T47D (cell line): ENCODE measurements at regions not wholly inside any gene's neighbourhood (a gene's known extent, or its start where the extent isn't known, plus 50 kb on each side); places are given as distances from the start of the nearest gene placed in this dataset.
"Not testable (repeated sequence)": the region's sequence is repeated elsewhere in the genome, so short reads cannot be mapped to it uniquely, and the experiment has no call there.

Source experiments
- DNase-seq, 2 experiments: peaks; one replicate each; pipeline versions ENCODE4 v3.0.0 to v3.0.0-alpha.2; 2011 to 2012; ENCODE audit warnings: low read depth in 1 of 2, low spot score in 1 of 2
- JUND ChIP-seq: IDR thresholded peaks from 2 replicates; pipeline ENCODE4 v1.6.1; 2012; ENCODE audit warnings: low read depth
- in situ Hi-C: cut with HindIII; loops from 2 replicates; pipeline ENCODE4 v1.10.0; 2016; ENCODE audit warnings: low sequenced_read_pairs, low pct_unique_long_range_greater_than_20kb

GRCh38 chr4:58871509-58871908, 1761.3 kb upstream of the IGFBP7 start:
- TF ChIP-seq JUND: no peak
- DNase-seq: no peak
- in situ Hi-C loops: no loop called here

GRCh38 chr4:58849026-58849425, 1738.8 kb upstream of the IGFBP7 start:
- TF ChIP-seq JUND: no peak
- peak in 1 of 2 experiments; percentile 72 for DNase-seq
- in situ Hi-C loops: no loop called here

GRCh38 chr4:58843455-58843854, 1733.3 kb upstream of the IGFBP7 start:
- TF ChIP-seq JUND: no peak
- in situ Hi-C loops: no loop called here
- no peak for DNase-seq

- DNase-seq: no peak
- TF ChIP-seq JUND: no peak
- in situ Hi-C loops: no loop called here
Observed at GRCh38 chr4:58833126-58833525, 1722.9 kb upstream of the IGFBP7 start.

- in situ Hi-C loops: no loop called here
- no peak for TF ChIP-seq JUND
- DNase-seq: no peak
Observed at GRCh38 chr4:58825278-58825677, 1715.1 kb upstream of the IGFBP7 start.

GRCh38 chr4:58818560-58818959, 1708.4 kb upstream of the IGFBP7 start:
- DNase-seq, in situ Hi-C loops: not testable (repeated sequence)

- TF ChIP-seq JUND: no peak
- in situ Hi-C loops: no loop called here
- no peak for DNase-seq
Observed at GRCh38 chr4:58809948-58810347, 1699.8 kb upstream of the IGFBP7 start.

- in situ Hi-C loops: no loop called here
- TF ChIP-seq JUND: no peak
- DNase-seq: no peak
Observed at GRCh38 chr4:58809366-58809765, 1699.2 kb upstream of the IGFBP7 start.

- no peak for TF ChIP-seq JUND
- no peak for DNase-seq
- in situ Hi-C loops: no loop called here
Observed at GRCh38 chr4:58808817-58809216, 1698.6 kb upstream of the IGFBP7 start.

GRCh38 chr4:58807843-58808615, 1697.8 kb upstream of the IGFBP7 start:
- in situ Hi-C loops: no loop called here
- DNase-seq: no peak
- TF ChIP-seq JUND: no peak

GRCh38 chr4:58776627-58777026, 1666.4 kb upstream of the IGFBP7 start:
- in situ Hi-C loops: no loop called here
- no peak for TF ChIP-seq JUND
- DNase-seq: no peak

- no peak for DNase-seq
- TF ChIP-seq JUND: no peak
- in situ Hi-C loops: no loop called here
Observed at GRCh38 chr4:58767598-58767997, 1657.4 kb upstream of the IGFBP7 start.

- in situ Hi-C loops: no loop called here
- no peak for TF ChIP-seq JUND
- DNase-seq: no peak
Observed at GRCh38 chr4:58766763-58767162, 1656.6 kb upstream of the IGFBP7 start.

- DNase-seq: no peak
- no peak for TF ChIP-seq JUND
- in situ Hi-C loops: no loop called here
Observed at GRCh38 chr4:58761563-58761962, 1651.4 kb upstream of the IGFBP7 start.

GRCh38 chr4:58760737-58761136, 1650.6 kb upstream of the IGFBP7 start:
- DNase-seq: no peak
- TF ChIP-seq JUND: no peak
- in situ Hi-C loops: no loop called here
